ENCODE measurements at regions not wholly inside any gene's neighbourhood (a gene's known extent, or its start where the extent isn't known, plus 50 kb on each side); places are given as distances from the start of the nearest gene placed in this dataset.

GRCh38 chr7:16978358-16979244, 96.8 kb upstream of the AGR3 start:
- DNase-seq: no peak

- no peak for DNase-seq
These were observed 98.8 kb upstream of the AGR3 start for GRCh38 chr7:16980539-16980938.

DNA sequence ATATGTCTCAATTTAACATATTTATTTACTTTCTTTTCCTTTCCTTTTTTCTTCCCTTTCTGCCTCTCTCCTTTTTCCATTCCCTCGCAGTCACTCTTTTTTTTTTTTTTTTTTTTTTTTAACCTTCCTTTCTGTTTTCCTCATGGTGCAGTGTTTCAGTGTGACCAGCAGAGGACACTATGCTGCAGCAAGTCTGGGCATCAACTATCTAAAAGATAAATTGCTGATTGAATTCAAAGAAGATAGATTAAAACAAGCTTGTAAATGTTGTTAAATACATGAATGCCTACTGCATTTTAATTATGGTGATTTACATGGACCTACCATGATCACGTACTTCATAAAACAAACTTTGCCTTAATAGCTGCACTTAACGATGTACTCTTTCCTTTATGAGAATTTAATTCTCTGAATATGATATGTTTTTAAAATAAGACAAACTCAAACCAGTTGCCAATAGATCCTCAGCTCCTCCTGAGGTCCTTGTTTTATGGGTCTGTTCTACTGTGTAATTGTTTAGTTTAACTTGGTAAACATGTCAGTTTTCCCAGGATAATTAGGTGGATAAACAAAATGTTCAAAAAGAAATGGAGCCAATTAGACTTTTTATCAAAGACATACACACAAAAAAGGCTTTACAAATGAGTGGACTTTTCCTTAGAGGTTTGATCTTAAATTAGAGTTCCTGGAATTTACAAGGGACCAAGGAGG, 101.0 kb upstream of the AGR3 start:
- DNase-seq: peak; percentile 75

- DNase-seq: no peak
These were observed 102.6 kb upstream of the AGR3 start for GRCh38 chr7:16984375-16984774.

DNA sequence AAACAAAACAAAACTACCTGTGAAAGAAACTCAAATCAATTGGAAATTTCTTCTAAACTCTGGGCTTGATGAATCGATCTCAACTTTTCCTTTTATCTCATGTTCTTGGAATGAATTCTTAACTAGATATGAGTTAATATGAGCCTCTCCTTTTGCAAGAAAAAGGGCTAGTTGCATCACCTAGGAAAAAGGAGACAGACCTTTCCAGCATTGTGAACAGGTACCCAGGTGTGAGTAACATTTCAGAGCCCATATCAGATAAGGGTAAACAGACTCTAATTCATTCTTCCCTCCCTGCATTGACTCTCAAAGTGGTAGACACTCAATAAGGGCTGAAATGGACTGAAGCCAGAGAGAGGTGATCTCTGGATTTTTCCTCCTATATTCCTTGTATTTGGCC, 103.8 kb upstream of the AGR3 start:
- DNase-seq: no peak

- peak; percentile 19 for DNase-seq
These were observed 105.0 kb upstream of the AGR3 start for GRCh38 chr7:16986755-16987154.

DNA sequence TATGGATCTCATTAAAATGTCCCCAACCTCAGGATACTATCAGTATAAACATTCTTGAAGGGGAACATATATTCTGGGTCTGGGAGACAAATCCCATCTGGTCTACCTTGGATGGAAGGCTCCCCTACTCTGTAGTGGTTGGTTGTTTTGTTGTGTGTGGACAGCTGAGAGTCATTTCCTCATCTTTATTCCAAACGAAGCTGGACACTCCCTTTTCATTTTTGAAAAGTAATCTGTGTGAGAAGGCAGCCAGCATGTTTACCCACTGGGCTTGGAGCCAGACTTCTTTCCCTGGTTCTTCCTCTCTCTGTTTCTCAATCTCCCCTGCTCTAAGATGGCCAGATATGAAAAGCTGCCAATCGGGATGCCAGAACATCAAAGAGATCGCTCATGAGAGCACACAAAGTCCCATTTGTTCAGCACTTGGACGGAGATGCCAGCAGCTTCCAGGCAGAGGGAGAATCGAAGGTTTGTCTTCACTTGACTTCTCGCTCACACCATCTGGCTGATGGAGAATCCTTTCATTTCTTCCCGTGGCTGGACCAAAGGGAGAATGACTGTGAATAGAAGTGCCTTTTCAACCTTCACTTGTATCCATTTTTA, 108.1 kb upstream of the AGR3 start:
- DNase-seq: peak; percentile 38

- DNase-seq: no peak
These were observed 109.8 kb upstream of the AGR3 start for GRCh38 chr7:16991551-16991950.

- no peak for DNase-seq
These were observed 111.8 kb upstream of the AGR3 start for GRCh38 chr7:16993543-16993942.

- no peak for DNase-seq
These were observed 116.8 kb upstream of the AGR3 start for GRCh38 chr7:16998481-16999051.

DNA sequence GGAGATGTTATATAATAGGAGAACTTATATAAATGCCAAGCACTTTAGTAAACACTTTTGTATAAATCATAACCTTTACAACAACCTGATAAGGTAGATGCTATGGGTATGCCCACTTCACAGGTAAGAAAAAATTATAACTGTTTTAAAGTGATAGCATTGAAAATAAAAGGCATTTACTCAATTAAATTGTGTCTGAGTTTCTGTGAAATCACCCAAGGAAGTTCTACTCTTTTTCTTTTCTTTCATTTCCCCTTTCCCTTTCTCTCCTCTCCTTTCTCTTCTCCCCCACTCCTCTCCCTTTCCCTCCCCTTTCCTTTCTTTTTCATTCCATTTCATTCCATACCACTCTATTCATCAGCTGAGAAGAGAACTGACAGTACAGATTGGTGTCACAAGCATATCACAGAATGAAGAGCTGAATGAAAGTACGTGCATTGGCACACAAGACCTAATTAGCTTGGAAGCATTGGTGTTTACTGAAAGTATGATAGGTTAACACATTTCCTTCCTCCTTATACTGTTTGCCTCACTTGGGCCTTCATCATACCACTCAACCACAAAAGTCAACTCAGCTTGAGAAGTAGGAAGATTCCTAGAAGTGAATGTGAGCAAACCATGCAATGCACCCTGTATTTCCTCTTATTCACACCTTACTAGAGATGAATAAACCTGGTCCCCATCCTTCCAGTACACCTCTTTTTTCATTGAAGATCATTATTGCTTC, 117.9 kb upstream of the AGR3 start:
- DNase-seq: peak; percentile 40

DNA sequence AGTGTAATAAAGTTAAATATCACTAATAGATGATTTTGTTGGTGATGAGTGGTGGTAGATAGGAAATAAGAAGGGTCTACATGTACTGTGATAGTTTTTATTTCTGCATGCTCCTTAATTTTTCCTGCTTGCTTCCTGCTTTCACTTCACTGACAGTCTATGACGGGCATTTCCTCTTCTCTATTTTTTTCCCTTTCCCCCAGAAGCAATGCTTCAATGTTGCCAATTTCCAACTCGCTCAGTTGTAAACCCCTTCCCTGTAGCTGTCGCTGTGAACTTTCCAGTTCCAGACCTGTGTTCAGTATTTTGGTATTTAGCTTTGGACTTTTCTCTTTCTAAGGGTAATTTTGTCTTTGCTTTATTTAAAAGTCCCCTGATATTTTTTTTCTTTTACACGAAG, 123.5 kb upstream of the AGR3 start:
- no peak for DNase-seq

GRCh38 chr7:17007841-17008240, 126.1 kb upstream of the AGR3 start:
- no peak for DNase-seq

GRCh38 chr7:17009007-17009719, 127.4 kb upstream of the AGR3 start:
- peak; percentile 82 for DNase-seq

DNA sequence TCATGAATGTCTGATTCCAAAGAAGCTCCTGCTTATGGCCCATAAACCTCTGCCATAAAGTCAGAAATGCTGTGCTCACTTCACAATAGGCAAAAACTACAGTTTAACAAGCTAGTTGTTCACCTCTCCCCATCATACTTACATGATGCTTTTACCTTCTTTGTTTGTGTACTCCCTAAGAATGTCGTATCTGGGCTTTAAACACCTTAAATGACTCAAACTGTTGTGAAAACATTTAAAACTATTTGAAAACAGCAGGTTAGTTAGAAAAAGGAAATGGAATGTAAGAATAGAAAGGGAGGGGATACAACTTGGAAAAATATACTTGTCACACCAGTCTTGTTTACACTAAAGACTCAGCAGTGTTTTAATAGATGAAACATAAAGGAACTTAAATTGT, 128.2 kb upstream of the AGR3 start:
- no peak for DNase-seq

DNA sequence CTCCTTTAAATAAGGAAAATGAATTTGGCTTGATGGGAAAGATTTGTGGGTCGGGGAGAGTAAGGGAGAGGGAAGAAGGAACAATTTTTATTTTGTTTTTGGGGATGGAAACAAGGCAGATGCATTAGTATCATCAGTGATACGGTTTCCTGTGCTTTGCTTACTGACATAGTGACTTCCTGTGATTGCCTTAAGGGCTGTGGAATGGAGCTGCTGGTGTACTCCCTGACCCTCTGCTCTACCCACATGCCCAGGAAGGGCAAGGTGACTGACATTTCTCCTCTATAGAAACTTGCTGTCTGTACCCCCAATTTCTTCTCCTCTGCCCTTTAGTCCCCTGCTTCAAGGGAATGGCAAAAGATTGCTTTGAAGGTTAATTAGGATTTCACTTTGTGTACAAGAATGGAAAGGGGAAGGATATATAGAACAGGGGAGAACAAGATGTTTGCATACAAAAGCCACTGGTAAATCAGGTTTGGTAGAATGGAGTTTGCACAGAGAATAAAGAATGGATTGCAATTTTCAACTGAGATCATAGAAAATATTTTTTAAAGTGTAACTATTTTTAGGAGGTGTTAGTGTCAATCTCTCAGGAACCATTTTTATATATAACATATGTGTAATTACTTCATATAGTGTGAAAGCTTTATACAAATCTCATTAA, 129.0 kb upstream of the AGR3 start:
- DNase-seq: no peak

DNA sequence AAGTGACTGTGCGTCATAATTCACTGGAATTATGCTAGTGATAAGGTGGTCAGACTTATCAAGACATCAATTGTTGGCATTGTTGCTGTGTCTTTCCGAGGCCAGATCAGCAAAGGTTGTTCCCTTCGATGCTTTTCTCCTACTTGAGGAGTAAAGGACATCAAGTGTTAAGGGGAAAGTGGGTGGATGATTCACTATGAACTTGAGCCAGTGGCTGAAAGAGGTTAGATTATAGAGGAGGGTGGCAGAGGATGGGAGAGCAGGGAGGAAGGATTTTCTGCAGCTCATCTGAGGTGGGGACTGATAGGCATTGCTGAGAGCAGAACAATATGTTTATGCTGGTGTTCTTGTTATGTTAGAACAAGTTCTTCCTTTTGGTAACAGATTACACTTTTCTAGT, 131.4 kb upstream of the AGR3 start:
- no peak for DNase-seq

- no peak for DNase-seq
These were observed 132.9 kb upstream of the AGR3 start for GRCh38 chr7:17014686-17015085.

- DNase-seq: no peak
These were observed 133.8 kb upstream of the AGR3 start for GRCh38 chr7:17015598-17016031.

GRCh38 chr7:17016402-17017010, 134.7 kb upstream of the AGR3 start:
- peak; percentile 27 for DNase-seq

DNA sequence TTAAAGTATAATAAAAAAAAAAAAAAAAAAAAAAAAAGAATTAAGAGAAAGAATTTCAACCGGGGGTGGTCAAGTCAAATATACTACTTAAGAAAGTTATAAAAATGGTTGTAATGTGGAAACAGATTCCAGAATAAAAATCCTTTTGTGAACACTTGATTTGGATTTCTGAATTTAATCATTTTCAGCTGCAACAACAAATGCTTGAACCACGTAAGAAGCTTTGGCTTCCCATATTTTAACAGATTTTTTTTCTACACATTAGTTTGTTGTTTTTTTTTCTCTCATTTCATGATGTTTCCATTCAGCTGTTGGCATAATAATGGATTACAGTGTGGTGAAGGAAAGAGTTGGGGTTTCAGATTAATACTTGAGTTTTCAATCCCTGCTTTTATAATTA, 137.3 kb upstream of the AGR3 start:
- DNase-seq: no peak
